ENCODE measurements at regions not wholly inside any gene's neighbourhood (a gene's known extent, or its start where the extent isn't known, plus 50 kb on each side); places are given as distances from the start of the nearest gene placed in this dataset.

GRCh38 chr3:147866561-147866960 lies 457.4 kb downstream of the ZIC1 start:
- Histone ChIP-seq H3K4me3 (no peak overlapping the region), H3K27ac (no peak overlapping the region), H3K27me3 (no peaks in the 10 kb centered on the region), H3K36me3 (no peaks in the 10 kb centered on the region), H3K4me1 (no peaks in the 10 kb centered on the region), H3K9me3 (peaks cover 0 to 18% (median 2%) of the 10 kb centered on the region in 4 donors)
- WGBS, 2 donors = 45 to 67% methylated on average over 1 of the region's 1 CpG
- no peak for TF ChIP-seq EP300 (IDR thresholded peaks at IDR 0.05)
- ATAC-seq (ENCODE audit: low FRiP score in 2 of 2) = no peak
- DNase-seq = no peak

GRCh38 chr3:147872568-147872967 lies 463.4 kb downstream of the ZIC1 start:
- Histone ChIP-seq H3K4me1 (no peaks in the 10 kb centered on the region), H3K9me3 (peaks cover 0 to 7% (median 0%) of the 10 kb centered on the region in 4 donors), H3K27ac (no peak overlapping the region), H3K27me3 (no peaks in the 10 kb centered on the region), H3K4me3 (no peak overlapping the region), H3K36me3 (no peaks in the 10 kb centered on the region)
- no peak for TF ChIP-seq POLR2A (IDR thresholded peaks at IDR 0.05)
- TF ChIP-seq CTCF (IDR thresholded peaks at IDR 0.05) = no peak
- no peak for TF ChIP-seq EP300 (IDR thresholded peaks at IDR 0.05)
- TF ChIP-seq POLR2AphosphoS5 (IDR thresholded peaks at IDR 0.05) = no peak
- 85% methylated on average over 4 of the region's 4 CpGs for WGBS, 2 donors
- DNase-seq (no peak), ATAC-seq (ENCODE audit: low FRiP score in 2 of 2) (no peak)

GRCh38 chr3:147875498-147875897 lies 466.3 kb downstream of the ZIC1 start:
- WGBS, 2 donors = 69 to 79% methylated on average over 2 of the region's 2 CpGs
- TF ChIP-seq POLR2A (IDR thresholded peaks at IDR 0.05) = no peak
- TF ChIP-seq CTCF (IDR thresholded peaks at IDR 0.05) = no peak
- no peak for TF ChIP-seq EP300 (IDR thresholded peaks at IDR 0.05)
- TF ChIP-seq POLR2AphosphoS5 (IDR thresholded peaks at IDR 0.05) = no peak

GRCh38 chr3:147881933-147882332 lies 472.8 kb downstream of the ZIC1 start:
- H3K4me1 ChIP-seq = no peaks in the 10 kb centered on the region
- peaks cover 7 to 42% (median 14%) of the 10 kb centered on the region in 4 donors for H3K9me3 ChIP-seq
- no peak for DNase-seq
- no peak overlapping the region for H3K27ac ChIP-seq
- no peak overlapping the region for H3K4me3 ChIP-seq
- TF ChIP-seq EP300 (IDR thresholded peaks at IDR 0.05) (no peak), POLR2AphosphoS5 (IDR thresholded peaks at IDR 0.05) (no peak), CTCF (IDR thresholded peaks at IDR 0.05) (no peak), POLR2A (IDR thresholded peaks at IDR 0.05) (no peak)
- no peaks in the 10 kb centered on the region for H3K36me3 ChIP-seq
- no peaks in the 10 kb centered on the region for H3K27me3 ChIP-seq
- 83 to 85% methylated on average over 2 of the region's 2 CpGs for WGBS, 2 donors
- no peak for ATAC-seq (ENCODE audit: low FRiP score in 2 of 2)

More at GRCh38 chr3:147875498-147875897, 466.3 kb downstream of the ZIC1 start:
- Histone ChIP-seq H3K4me1 (no peaks in the 10 kb centered on the region), H3K36me3 (no peaks in the 10 kb centered on the region), H3K9me3 (peaks cover 0 to 16% (median 0%) of the 10 kb centered on the region in 4 donors), H3K4me3 (no peak overlapping the region), H3K27me3 (no peaks in the 10 kb centered on the region), H3K27ac (no peak overlapping the region)
- no peak for DNase-seq
- ATAC-seq (ENCODE audit: low FRiP score in 2 of 2) = no peak

GRCh38 chr3:147886879-147887278 lies 477.7 kb downstream of the ZIC1 start:
- WGBS, 2 donors = 20 to 41% methylated on average over 2 of the region's 2 CpGs
- Histone ChIP-seq H3K9me3 (peaks cover 0 to 17% (median 4%) of the 10 kb centered on the region in 4 donors), H3K36me3 (no peaks in the 10 kb centered on the region), H3K27ac (no peak overlapping the region), H3K4me1 (no peaks in the 10 kb centered on the region), H3K4me3 (no peak overlapping the region), H3K27me3 (no peaks in the 10 kb centered on the region)
- TF ChIP-seq CTCF (IDR thresholded peaks at IDR 0.05) (no peak), POLR2A (IDR thresholded peaks at IDR 0.05) (no peak), EP300 (IDR thresholded peaks at IDR 0.05) (no peak), POLR2AphosphoS5 (IDR thresholded peaks at IDR 0.05) (no peak)
- no peak for ATAC-seq (ENCODE audit: low FRiP score in 2 of 2)
- no peak for DNase-seq
